K562 (cell line): ENCODE measurements at regions not wholly inside any gene's neighbourhood (a gene's known extent, or its start where the extent isn't known, plus 50 kb on each side); places are given as distances from the start of the nearest gene placed in this dataset.
A peak's percentile ranks its signal among the peaks of the same experiment; 100 is the strongest.

ENCODE experiments used
- ATAC-seq: fragments of 200-7000 bp; cut with Tn5 transposase; 3 replicates; pipeline ENCODE4 v1.9.1; 2020; ENCODE audit warnings: moderate library complexity
- BruUV-seq: library from RNA; stranded (reverse); fragments of 400-500 nt; replicated peaks from 2 replicates; lab custom pipeline; 2021; lab: Mats Ljungman, UMichigan
- CTCF ChIA-PET: fragments of 300-600 bp; formaldehyde crosslinking; extraction: SDS; loops from one replicate; lab custom pipeline; 2021; ENCODE audit warnings: low intra/inter-chr PET ratio; lab: Yijun Ruan, JAX
- POLR2A ChIA-PET: fragments of 300-600, 350-650 bp; sonication (Branson Sonifier 250); formaldehyde crosslinking; extraction: SDS; loops from one replicate; lab custom pipeline; 2021; ENCODE audit warnings: antibody characterized with exemption, inconsistent platforms; lab: Yijun Ruan, JAX
- DNase-seq, 4 experiments: peaks; one replicate each; pipeline versions ENCODE4 v3.0.0 to v3.0.0-alpha.2; 2011 to 2018; ENCODE audit warnings: low spot score in 3 of 4, mixed read lengths in 3 of 4; ENCODE audit errors: extremely low read depth in 1 of 4
- FAIRE-seq: peaks from 2 replicates; lab custom pipeline; 2011; peaks lifted over from hg19 to GRCh38; lab: Jason Lieb, UNC
- H2AFZ ChIP-seq: 2 replicates; pipeline ENCODE4 v1.6.0; 2011; ENCODE audit warnings: low read depth, low read length, control low read depth, inconsistent platforms
- H3K27ac ChIP-seq: fragments of 200-600 bp; 3 replicates; pipeline ENCODE4 v1.8.0; 2011; ENCODE audit warnings: low read depth, mild to moderate bottlenecking, control low read depth, inconsistent platforms, low read length, moderate library complexity, mixed read lengths; ENCODE audit errors: extremely low read depth
- H3K27me3 ChIP-seq, 2 experiments: fragments of 300-600 bp in 1 of 2; 2 replicates in 1 of 2; 3 replicates in 1 of 2; pipeline versions ENCODE4 v1.6.0 to v1.8.0; 2011; ENCODE audit warnings: inconsistent platforms in 2 of 2, low read length in 2 of 2, mild to moderate bottlenecking in 1 of 2, mixed read lengths in 1 of 2, moderate library complexity in 1 of 2; ENCODE audit not compliant: control insufficient read depth in 2 of 2, insufficient read depth in 2 of 2
- H3K36me3 ChIP-seq: fragments of 300-600 bp; 3 replicates; pipeline ENCODE4 v1.8.0; 2011; ENCODE audit warnings: mild to moderate bottlenecking, low read length, inconsistent platforms; ENCODE audit not compliant: control insufficient read depth, insufficient read depth
- H3K4me1 ChIP-seq, 2 experiments: fragments of 200-600 bp in 1 of 2; replicated peaks in 1 of 2; 2 replicates in 1 of 2; 3 replicates in 1 of 2; pipeline versions ENCODE4 v1.5.1 to v1.8.0; 2011; ENCODE audit warnings: inconsistent platforms in 2 of 2, low read length in 2 of 2, mild to moderate bottlenecking in 1 of 2, mixed read lengths in 1 of 2, moderate library complexity in 1 of 2; ENCODE audit not compliant: control insufficient read depth in 2 of 2, insufficient read depth in 2 of 2
- H3K4me2 ChIP-seq: 2 replicates; pipeline ENCODE4 v1.6.1; 2011; ENCODE audit warnings: low read length, control low read depth, inconsistent platforms, mixed read lengths; ENCODE audit not compliant: insufficient read depth
- H3K4me3 ChIP-seq: fragments of 200-600 bp; sonication (generic), shearing (Covaris generic); 2 replicates; pipeline ENCODE4 v1.5.1; 2016; ENCODE audit warnings: control low read depth, inconsistent platforms
- H3K79me2 ChIP-seq: fragments of 200-600 bp; 3 replicates; pipeline ENCODE4 v1.8.0; 2011; ENCODE audit warnings: low read length, inconsistent platforms; ENCODE audit not compliant: control insufficient read depth, insufficient read depth
- H3K9ac ChIP-seq, 2 experiments: 2 replicates each; pipeline versions ENCODE4 v1.6.0 to v1.6.1; 2011; ENCODE audit warnings: low read depth in 2 of 2, low read length in 2 of 2, control low read depth in 1 of 2, inconsistent platforms in 1 of 2, mild to moderate bottlenecking in 1 of 2, mixed read lengths in 1 of 2; ENCODE audit not compliant: insufficient read depth in 1 of 2
- H3K9me1 ChIP-seq: one replicate; pipeline ENCODE4 v1.6.0; 2011; ENCODE audit warnings: inconsistent platforms, mild to moderate bottlenecking, low read length, moderate library complexity; ENCODE audit not compliant: control insufficient read depth, insufficient read depth
- H3K9me3 ChIP-seq: replicated peaks from 2 replicates; pipeline ENCODE4 v1.5.1; 2011; ENCODE audit warnings: low read depth, low read length, inconsistent platforms; ENCODE audit not compliant: control insufficient read depth, insufficient read depth
- H4K20me1 ChIP-seq: replicated peaks from 2 replicates; pipeline ENCODE4 v1.6.1; 2011; ENCODE audit warnings: low read length, inconsistent platforms, mixed read lengths; ENCODE audit not compliant: control insufficient read depth, insufficient read depth
- BRD4 ChIP-seq: fragments of 200-600 bp; sonication (generic); IDR thresholded peaks from 2 replicates; pipeline ENCODE4 v1.6.1; 2017; ENCODE audit warnings: inconsistent platforms
- CREBBP ChIP-seq: IDR thresholded peaks from one replicate; pipeline ENCODE4 v1.6.1; 2012; ENCODE audit warnings: low read depth, mild to moderate bottlenecking, control low read depth, inconsistent platforms, low read length
- NFYB ChIP-seq: IDR thresholded peaks from 2 replicates; pipeline ENCODE4 v1.6.1; 2011; ENCODE audit warnings: mild to moderate bottlenecking, moderate library complexity; ENCODE audit not compliant: insufficient read length; ENCODE audit errors: extremely low read depth
- SMAD4 ChIP-seq: fragments of 250-450 bp; sonication (Bioruptor Pico); conservative IDR thresholded peaks from 2 replicates; pipeline ENCODE4 v1.8.0; 2021; ENCODE audit warnings: inconsistent platforms, mild to moderate bottlenecking, moderate library complexity
- ZEB2 ChIP-seq: fragments of 450-650 bp; IDR thresholded peaks from 2 replicates; pipeline ENCODE4 v1.6.1; 2016
- WGBS: fragments of 100-300 bp; shearing (Covaris generic); methylation state at CpG from one replicate; pipeline ENCODE4 v1.1.6; 2016; ENCODE audit warnings: low coverage, mixed read lengths; ENCODE audit not compliant: insufficient coverage; ENCODE audit errors: missing lambda C conversion rate; 5-methylcytosine and 5-hydroxymethylcytosine counted together
- in situ Hi-C: fragments of 300-500 bp; cut with MboI; formaldehyde crosslinking; loops from 4 replicates; pipeline ENCODE4 v1.15.0; 2018; ENCODE audit warnings: inconsistent platforms, mixed read lengths
- intact Hi-C: fragments of 100-400 bp; cut with micrococcal nuclease; formaldehyde crosslinking; loops from 2 replicates; pipeline ENCODE4 v1.14.2; 2022
- TF ChIP-seq, protein P1 (sequence below), 2 experiments: fragments of 450-650 bp in 1 of 2; sonication (generic) in 1 of 2; formaldehyde crosslinking in 1 of 2; IDR thresholded peaks; 2 replicates each; pipeline versions ENCODE4 v1.7.1 to v1.9.0; 2016 to 2022; ENCODE audit warnings: inconsistent platforms in 1 of 2, mild to moderate bottlenecking in 1 of 2, missing genetic modification reagents in 1 of 2

DNA sequence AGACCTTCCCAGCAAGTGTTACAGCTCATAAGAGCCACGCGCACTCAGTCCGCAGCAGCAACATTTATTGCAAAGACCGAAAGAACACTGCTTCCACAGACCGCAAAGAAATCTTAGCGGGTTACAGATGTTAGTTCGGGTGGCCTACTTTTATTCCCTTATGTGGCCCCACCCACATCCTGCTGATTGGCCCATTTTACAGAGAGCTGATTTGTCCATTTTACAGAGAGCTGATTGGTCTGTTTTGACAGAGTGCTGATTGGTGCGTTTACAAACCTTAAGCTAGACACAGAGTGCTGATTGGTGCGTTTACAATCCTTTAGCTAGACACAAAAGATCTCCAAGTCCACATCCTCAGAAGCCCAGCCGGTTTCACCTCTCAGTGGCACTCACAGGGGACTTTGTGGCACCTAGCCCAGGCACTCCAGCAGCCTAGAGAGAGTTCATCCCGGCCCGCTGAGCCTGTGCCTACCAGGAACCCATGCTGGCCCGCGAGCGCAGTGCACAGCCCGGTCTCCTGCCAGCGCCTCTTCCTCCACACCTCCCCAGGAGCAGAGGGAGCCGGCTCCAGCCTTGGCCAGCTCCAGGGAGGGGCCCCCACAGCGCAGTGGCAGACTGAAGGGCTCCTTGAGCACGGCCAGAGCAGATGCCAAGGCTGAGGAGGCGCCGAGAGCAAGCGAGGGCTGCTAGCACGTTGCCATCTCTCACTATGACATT, 244.3 kb upstream of the TSHZ2 start:
- no peak overlapping the region for H3K4me2 ChIP-seq
- peak; percentile 23 for TF ChIP-seq NFYB
- no peak for TF ChIP-seq ZEB2
- TF ChIP-seq, all 486 proteins: peak for 1
- ChIA-PET CTCF (no interaction called here), POLR2A (no interaction called here)
- no peaks in the 10 kb centered on the region for H3K27me3 ChIP-seq
- FAIRE-seq (no peak), ATAC-seq (no peak), DNase-seq (no peak)
- H3K9me1 ChIP-seq: no peaks in the 10 kb centered on the region
- H3K9ac ChIP-seq: no peak overlapping the region
- no peaks in the 10 kb centered on the region for H3K79me2 ChIP-seq
- H4K20me1 ChIP-seq: no peaks in the 10 kb centered on the region
- no peaks in the 10 kb centered on the region for H3K36me3 ChIP-seq
- no peak overlapping the region for H3K27ac ChIP-seq
- H3K9me3 ChIP-seq: no peaks in the 10 kb centered on the region; the same call in 1 of the 2 replicates
- 10% methylated on average over 24 of the region's 24 CpGs for WGBS
- H2AFZ ChIP-seq: no peak overlapping the region
- intact Hi-C loops (no loop called here), in situ Hi-C loops (no loop called here)
- H3K4me1 ChIP-seq: no peaks in the 10 kb centered on the region
- BruUV-seq: no TSS peak
- no peak overlapping the region for H3K4me3 ChIP-seq

DNA sequence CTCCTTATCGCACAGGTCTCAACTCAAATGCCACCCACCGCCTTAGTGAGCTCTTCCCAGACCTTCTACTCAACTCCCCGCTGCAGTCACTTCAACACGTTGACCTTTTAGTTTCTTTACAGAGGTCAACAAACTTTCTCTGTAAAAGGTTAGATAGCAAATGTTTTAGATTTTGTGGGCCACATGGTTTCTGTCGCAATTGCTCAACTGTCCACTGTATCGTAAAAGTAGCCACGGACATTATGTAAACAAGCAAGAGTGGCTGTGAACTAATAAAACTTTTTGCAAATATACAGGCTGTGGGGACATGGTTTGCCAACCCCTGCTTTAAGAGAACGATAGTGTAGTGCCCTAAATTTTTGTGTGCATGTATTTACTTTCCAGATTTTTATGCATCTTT, 247.6 kb upstream of the TSHZ2 start:
- Histone ChIP-seq H4K20me1 (no peaks in the 10 kb centered on the region), H3K36me3 (no peaks in the 10 kb centered on the region), H3K4me1 (no peaks in the 10 kb centered on the region), H3K27ac (no peak overlapping the region), H3K4me2 (no peak overlapping the region), H3K4me3 (no peak overlapping the region), H3K27me3 (no peaks in the 10 kb centered on the region), H3K9ac (no peak overlapping the region), H2AFZ (no peak overlapping the region), H3K9me3 (no peaks in the 10 kb centered on the region), H3K79me2 (no peaks in the 10 kb centered on the region), H3K9me1 (no peaks in the 10 kb centered on the region)
- intact Hi-C loops (no loop called here), in situ Hi-C loops (no loop called here)
- DNase-seq: no peak
- ChIA-PET CTCF (no interaction called here), POLR2A (no interaction called here)
- no peak for ATAC-seq
- no TSS peak for BruUV-seq
- under 1% methylated on average over 8 of the region's 8 CpGs for WGBS
- no peak for FAIRE-seq
- no peak for TF ChIP-seq BRD4
- TF ChIP-seq CREBBP: no peak
- TF ChIP-seq SMAD4 (CRISPR knock-in tag): no peak
- TF ChIP-seq, protein P1, sequence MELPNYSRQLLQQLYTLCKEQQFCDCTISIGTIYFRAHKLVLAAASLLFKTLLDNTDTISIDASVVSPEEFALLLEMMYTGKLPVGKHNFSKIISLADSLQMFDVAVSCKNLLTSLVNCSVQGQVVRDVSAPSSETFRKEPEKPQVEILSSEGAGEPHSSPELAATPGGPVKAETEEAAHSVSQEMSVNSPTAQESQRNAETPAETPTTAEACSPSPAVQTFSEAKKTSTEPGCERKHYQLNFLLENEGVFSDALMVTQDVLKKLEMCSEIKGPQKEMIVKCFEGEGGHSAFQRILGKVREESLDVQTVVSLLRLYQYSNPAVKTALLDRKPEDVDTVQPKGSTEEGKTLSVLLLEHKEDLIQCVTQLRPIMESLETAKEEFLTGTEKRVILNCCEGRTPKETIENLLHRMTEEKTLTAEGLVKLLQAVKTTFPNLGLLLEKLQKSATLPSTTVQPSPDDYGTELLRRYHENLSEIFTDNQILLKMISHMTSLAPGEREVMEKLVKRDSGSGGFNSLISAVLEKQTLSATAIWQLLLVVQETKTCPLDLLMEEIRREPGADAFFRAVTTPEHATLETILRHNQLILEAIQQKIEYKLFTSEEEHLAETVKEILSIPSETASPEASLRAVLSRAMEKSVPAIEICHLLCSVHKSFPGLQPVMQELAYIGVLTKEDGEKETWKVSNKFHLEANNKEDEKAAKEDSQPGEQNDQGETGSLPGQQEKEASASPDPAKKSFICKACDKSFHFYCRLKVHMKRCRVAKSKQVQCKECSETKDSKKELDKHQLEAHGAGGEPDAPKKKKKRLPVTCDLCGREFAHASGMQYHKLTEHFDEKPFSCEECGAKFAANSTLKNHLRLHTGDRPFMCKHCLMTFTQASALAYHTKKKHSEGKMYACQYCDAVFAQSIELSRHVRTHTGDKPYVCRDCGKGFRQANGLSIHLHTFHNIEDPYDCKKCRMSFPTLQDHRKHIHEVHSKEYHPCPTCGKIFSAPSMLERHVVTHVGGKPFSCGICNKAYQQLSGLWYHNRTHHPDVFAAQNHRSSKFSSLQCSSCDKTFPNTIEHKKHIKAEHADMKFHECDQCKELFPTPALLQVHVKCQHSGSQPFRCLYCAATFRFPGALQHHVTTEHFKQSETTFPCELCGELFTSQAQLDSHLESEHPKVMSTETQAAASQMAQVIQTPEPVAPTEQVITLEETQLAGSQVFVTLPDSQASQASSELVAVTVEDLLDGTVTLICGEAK (IDR thresholded peaks at IDR 0.05): no peak
- TF ChIP-seq, protein P1 (CRISPR knock-in tag; IDR thresholded peaks at IDR 0.05): no peak
